Endothelial cell (in vitro differentiated cells): ENCODE measurements at regions not wholly inside any gene's neighbourhood (a gene's known extent, or its start where the extent isn't known, plus 50 kb on each side); places are given as distances from the start of the nearest gene placed in this dataset.

Experiments used
- DNase-seq: peaks from one replicate; pipeline ENCODE4 v3.0.0; 2021; ENCODE audit warnings: low spot score
- H3K27ac Mint-ChIP-seq: one replicate; pipeline ENCODE4 v1.8.0; 2021; ENCODE audit warnings: mixed read lengths, inconsistent platforms; ENCODE audit not compliant: unreplicated experiment
- H3K27me3 Mint-ChIP-seq: one replicate; pipeline ENCODE4 v1.8.0; 2021; ENCODE audit warnings: mild to moderate bottlenecking, moderate library complexity, mixed read lengths, inconsistent platforms; ENCODE audit not compliant: unreplicated experiment
- H3K36me3 Mint-ChIP-seq: one replicate; pipeline ENCODE4 v1.8.0; 2021; ENCODE audit warnings: mild to moderate bottlenecking, low read depth, mixed read lengths, inconsistent platforms; ENCODE audit not compliant: unreplicated experiment
- H3K4me1 Mint-ChIP-seq: one replicate; pipeline ENCODE4 v1.8.0; 2021; ENCODE audit warnings: mild to moderate bottlenecking, mixed read lengths, inconsistent platforms; ENCODE audit not compliant: unreplicated experiment
- H3K4me3 Mint-ChIP-seq: one replicate; pipeline ENCODE4 v1.8.0; 2021; ENCODE audit warnings: mild to moderate bottlenecking, mixed read lengths, inconsistent platforms; ENCODE audit not compliant: unreplicated experiment
- H3K9me3 Mint-ChIP-seq: one replicate; pipeline ENCODE4 v1.8.0; 2021; ENCODE audit warnings: mixed read lengths, inconsistent platforms; ENCODE audit not compliant: unreplicated experiment
- CTCF ChIP-seq: fragments of 200-600 bp; sonication (generic); IDR thresholded peaks from one replicate; pipeline ENCODE4 v1.5.0; 2021; ENCODE audit warnings: antibody characterized with exemption; ENCODE audit not compliant: unreplicated experiment

GRCh38 chr19:31127134-31127967, 221.9 kb downstream of the TSHZ3 start:
- no peaks in the 10 kb centered on the region for H3K4me1 Mint-ChIP-seq
- no peak overlapping the region for H3K27ac Mint-ChIP-seq
- no peak overlapping the region for H3K4me3 Mint-ChIP-seq
- H3K27me3 Mint-ChIP-seq, result peaks cover 7% of the 10 kb centered on the region
- no peaks in the 10 kb centered on the region for H3K36me3 Mint-ChIP-seq
- DNase-seq, result no peak
- no peak for TF ChIP-seq CTCF
- H3K9me3 Mint-ChIP-seq, result no peaks in the 10 kb centered on the region

GRCh38 chr19:31126236-31126635, 223.0 kb downstream of the TSHZ3 start:
- Mint-ChIP-seq H3K36me3 (no peaks in the 10 kb centered on the region), H3K27me3 (peaks cover 7% of the 10 kb centered on the region), H3K4me1 (no peaks in the 10 kb centered on the region), H3K27ac (no peak overlapping the region), H3K9me3 (no peaks in the 10 kb centered on the region), H3K4me3 (no peak overlapping the region)
- no peak for DNase-seq
- no peak for TF ChIP-seq CTCF

GRCh38 chr19:31125071-31125470, 224.2 kb downstream of the TSHZ3 start:
- TF ChIP-seq CTCF, result no peak
- Mint-ChIP-seq H3K4me3 (no peak overlapping the region), H3K27ac (no peak overlapping the region), H3K9me3 (no peaks in the 10 kb centered on the region), H3K27me3 (peaks cover 7% of the 10 kb centered on the region), H3K36me3 (no peaks in the 10 kb centered on the region), H3K4me1 (no peaks in the 10 kb centered on the region)
- no peak for DNase-seq

- no peaks in the 10 kb centered on the region for H3K36me3 Mint-ChIP-seq
- no peak overlapping the region for H3K4me3 Mint-ChIP-seq
- TF ChIP-seq CTCF, result no peak
- peaks cover 4% of the 10 kb centered on the region for H3K27me3 Mint-ChIP-seq
- H3K27ac Mint-ChIP-seq, result no peak overlapping the region
- H3K9me3 Mint-ChIP-seq, result no peaks in the 10 kb centered on the region
- no peak for DNase-seq
- H3K4me1 Mint-ChIP-seq, result no peaks in the 10 kb centered on the region
Observed at GRCh38 chr19:31121501-31121900, 227.7 kb downstream of the TSHZ3 start.

GRCh38 chr19:31120952-31121351, 228.3 kb downstream of the TSHZ3 start:
- no peak overlapping the region for H3K4me3 Mint-ChIP-seq
- no peaks in the 10 kb centered on the region for H3K9me3 Mint-ChIP-seq
- DNase-seq, result no peak
- H3K4me1 Mint-ChIP-seq, result no peaks in the 10 kb centered on the region
- peaks cover 4% of the 10 kb centered on the region for H3K27me3 Mint-ChIP-seq
- no peak for TF ChIP-seq CTCF
- no peak overlapping the region for H3K27ac Mint-ChIP-seq
- H3K36me3 Mint-ChIP-seq, result no peaks in the 10 kb centered on the region
